ENCODE measurements at regions not wholly inside any gene's neighbourhood (a gene's known extent, or its start where the extent isn't known, plus 50 kb on each side); places are given as distances from the start of the nearest gene placed in this dataset.
"Not testable (repeated sequence)": the region's sequence is repeated elsewhere in the genome, so short reads cannot be mapped to it uniquely, and the experiment has no call there.

DNA sequence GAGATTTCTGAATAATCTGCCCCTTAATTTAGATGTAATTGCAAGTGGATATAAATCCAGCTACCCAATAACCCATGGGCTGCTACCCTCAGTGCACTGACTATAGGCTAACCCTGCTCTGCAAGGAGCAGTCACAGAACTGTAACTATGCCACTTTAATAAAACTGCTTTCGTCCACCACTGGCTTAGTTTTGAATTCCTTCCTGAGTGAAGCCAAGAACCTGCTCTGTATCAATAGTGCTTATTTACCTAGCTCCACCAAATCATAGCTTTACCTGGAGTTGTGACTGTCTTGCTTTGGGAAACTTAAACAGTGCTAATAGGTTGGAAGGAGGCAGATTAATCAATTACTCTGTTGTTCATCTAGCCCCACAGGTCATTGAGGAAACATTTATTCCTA, 1524.4 kb upstream of the SEL1L start:
- intact Hi-C loops (cut with DNase I) = no loop called here
- H3K27me3 ChIP-seq (ENCODE audit: control insufficient read depth, insufficient read depth, low read length) = no peaks in the 10 kb centered on the region
- no peaks in the 10 kb centered on the region for H3K4me1 ChIP-seq (ENCODE audit: control insufficient read depth in 2 of 3, insufficient read depth in 2 of 3, low read depth in 1 of 3, low read length in 3 of 3)
- no peaks in the 10 kb centered on the region for H3K36me3 ChIP-seq (ENCODE audit: control insufficient read depth in 2 of 3, insufficient read depth in 3 of 3, low read length in 3 of 3)
- FAIRE-seq (no peak), DNase-seq (no peak)
- no peaks in the 10 kb centered on the region for H3K9me3 ChIP-seq (ENCODE audit: control insufficient read depth in 2 of 3, insufficient read depth in 1 of 3, low read length in 3 of 3)
- no peak overlapping the region for H3K4me3 ChIP-seq (ENCODE audit: low read length in 3 of 3)
- TF ChIP-seq, protein P1, sequence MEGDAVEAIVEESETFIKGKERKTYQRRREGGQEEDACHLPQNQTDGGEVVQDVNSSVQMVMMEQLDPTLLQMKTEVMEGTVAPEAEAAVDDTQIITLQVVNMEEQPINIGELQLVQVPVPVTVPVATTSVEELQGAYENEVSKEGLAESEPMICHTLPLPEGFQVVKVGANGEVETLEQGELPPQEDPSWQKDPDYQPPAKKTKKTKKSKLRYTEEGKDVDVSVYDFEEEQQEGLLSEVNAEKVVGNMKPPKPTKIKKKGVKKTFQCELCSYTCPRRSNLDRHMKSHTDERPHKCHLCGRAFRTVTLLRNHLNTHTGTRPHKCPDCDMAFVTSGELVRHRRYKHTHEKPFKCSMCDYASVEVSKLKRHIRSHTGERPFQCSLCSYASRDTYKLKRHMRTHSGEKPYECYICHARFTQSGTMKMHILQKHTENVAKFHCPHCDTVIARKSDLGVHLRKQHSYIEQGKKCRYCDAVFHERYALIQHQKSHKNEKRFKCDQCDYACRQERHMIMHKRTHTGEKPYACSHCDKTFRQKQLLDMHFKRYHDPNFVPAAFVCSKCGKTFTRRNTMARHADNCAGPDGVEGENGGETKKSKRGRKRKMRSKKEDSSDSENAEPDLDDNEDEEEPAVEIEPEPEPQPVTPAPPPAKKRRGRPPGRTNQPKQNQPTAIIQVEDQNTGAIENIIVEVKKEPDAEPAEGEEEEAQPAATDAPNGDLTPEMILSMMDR (IDR thresholded peaks at IDR 0.05; ENCODE audit: borderline replicate concordance, extremely low read depth, insufficient read depth) = no peak
- H3K27ac ChIP-seq (ENCODE audit: low read depth in 2 of 2, low read length in 2 of 2) = no peak overlapping the region
- H3K9ac ChIP-seq (ENCODE audit: low read length in 3 of 3) = no peak overlapping the region

DNA sequence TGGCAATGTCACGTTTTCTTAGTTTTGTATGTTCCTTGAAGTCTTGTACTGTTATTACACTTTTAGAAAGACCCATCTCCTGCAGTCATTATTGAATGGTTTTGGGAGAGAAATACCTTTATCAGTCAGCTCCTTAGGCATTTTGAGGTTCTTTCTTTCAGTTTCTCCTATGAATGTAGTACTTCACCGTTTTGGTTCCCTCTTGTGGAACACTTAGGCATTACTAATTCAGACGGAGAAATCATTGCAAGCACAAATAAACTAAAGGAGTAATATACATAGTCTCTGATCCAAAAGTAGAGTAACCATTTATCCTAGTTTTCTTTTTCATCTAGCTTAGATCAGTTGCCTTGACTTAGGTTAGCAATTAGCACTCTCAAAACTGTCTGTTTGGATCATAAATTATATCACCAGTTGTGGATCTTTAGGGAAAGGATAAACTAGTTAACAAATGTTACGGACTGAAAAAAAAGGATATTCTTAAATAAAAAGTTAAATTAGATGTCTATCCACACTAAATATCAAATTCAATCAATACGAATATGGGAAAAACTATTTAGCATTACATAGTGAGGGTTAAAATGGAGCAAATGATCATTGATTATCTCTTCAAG, 1538.3 kb upstream of the SEL1L start:
- Histone ChIP-seq H3K4me1 (ENCODE audit: control insufficient read depth in 2 of 3, insufficient read depth in 2 of 3, low read depth in 1 of 3, low read length in 3 of 3) (no peaks in the 10 kb centered on the region), H3K4me3 (ENCODE audit: low read length in 3 of 3) (no peak overlapping the region), H3K27ac (ENCODE audit: low read depth in 2 of 2, low read length in 2 of 2) (no peak overlapping the region), H3K9ac (ENCODE audit: low read length in 3 of 3) (no peak overlapping the region), H3K27me3 (ENCODE audit: control insufficient read depth, insufficient read depth, low read length) (no peaks in the 10 kb centered on the region), H3K36me3 (ENCODE audit: control insufficient read depth in 2 of 3, insufficient read depth in 3 of 3, low read length in 3 of 3) (no peaks in the 10 kb centered on the region), H3K9me3 (ENCODE audit: control insufficient read depth in 2 of 3, insufficient read depth in 1 of 3, low read length in 3 of 3) (no peaks in the 10 kb centered on the region)
- no peak for FAIRE-seq
- peak in 2 of 5 donors; percentile 15 to 17 for DNase-seq
- TF ChIP-seq, protein P1 (IDR thresholded peaks at IDR 0.05; ENCODE audit: borderline replicate concordance, extremely low read depth, insufficient read depth) = no peak
- intact Hi-C loops (cut with DNase I) = no loop called here

- Histone ChIP-seq H3K9me3 (ENCODE audit: control insufficient read depth in 2 of 3, insufficient read depth in 1 of 3, low read length in 3 of 3) (no peaks in the 10 kb centered on the region), H3K4me1 (ENCODE audit: control insufficient read depth in 2 of 3, insufficient read depth in 2 of 3, low read depth in 1 of 3, low read length in 3 of 3) (no peaks in the 10 kb centered on the region), H3K9ac (ENCODE audit: low read length in 3 of 3) (no peak overlapping the region), H3K4me3 (ENCODE audit: low read length in 3 of 3) (no peak overlapping the region), H3K27me3 (ENCODE audit: control insufficient read depth, insufficient read depth, low read length) (no peaks in the 10 kb centered on the region), H3K27ac (ENCODE audit: low read depth in 2 of 2, low read length in 2 of 2) (no peak overlapping the region), H3K36me3 (ENCODE audit: control insufficient read depth in 2 of 3, insufficient read depth in 3 of 3, low read length in 3 of 3) (no peaks in the 10 kb centered on the region)
- DNase-seq (no peak), FAIRE-seq (no peak)
- TF ChIP-seq, protein P1 (IDR thresholded peaks at IDR 0.05; ENCODE audit: borderline replicate concordance, extremely low read depth, insufficient read depth) = no peak
- intact Hi-C loops (cut with DNase I) = no loop called here
These were observed 1551.5 kb upstream of the SEL1L start for GRCh38 chr14:83085136-83085535.

- Histone ChIP-seq H3K4me3 (ENCODE audit: low read length in 3 of 3) (no peak overlapping the region), H3K27ac (ENCODE audit: low read depth in 2 of 2, low read length in 2 of 2) (no peak overlapping the region), H3K4me1 (ENCODE audit: control insufficient read depth in 2 of 3, insufficient read depth in 2 of 3, low read depth in 1 of 3, low read length in 3 of 3) (no peaks in the 10 kb centered on the region), H3K27me3 (ENCODE audit: control insufficient read depth, insufficient read depth, low read length) (no peaks in the 10 kb centered on the region), H3K9ac (ENCODE audit: low read length in 3 of 3) (no peak overlapping the region), H3K36me3 (ENCODE audit: control insufficient read depth in 2 of 3, insufficient read depth in 3 of 3, low read length in 3 of 3) (no peaks in the 10 kb centered on the region), H3K9me3 (ENCODE audit: control insufficient read depth in 2 of 3, insufficient read depth in 1 of 3, low read length in 3 of 3) (no peaks in the 10 kb centered on the region)
- DNase-seq = no peak
- intact Hi-C loops (cut with DNase I) = no loop called here
- TF ChIP-seq, protein P1 (IDR thresholded peaks at IDR 0.05; ENCODE audit: borderline replicate concordance, extremely low read depth, insufficient read depth) = no peak
- no peak for FAIRE-seq
These were observed 1552.1 kb upstream of the SEL1L start for GRCh38 chr14:83085725-83086124.

- FAIRE-seq; H3K9ac ChIP-seq (ENCODE audit: low read length in 3 of 3); H3K4me3 ChIP-seq (ENCODE audit: low read length in 3 of 3); H3K27me3 ChIP-seq (ENCODE audit: control insufficient read depth, insufficient read depth, low read length); H3K4me1 ChIP-seq (ENCODE audit: control insufficient read depth in 2 of 3, insufficient read depth in 2 of 3, low read depth in 1 of 3, low read length in 3 of 3); H3K9me3 ChIP-seq (ENCODE audit: control insufficient read depth in 2 of 3, insufficient read depth in 1 of 3, low read length in 3 of 3); intact Hi-C loops (cut with DNase I); H3K36me3 ChIP-seq (ENCODE audit: control insufficient read depth in 2 of 3, insufficient read depth in 3 of 3, low read length in 3 of 3); H3K27ac ChIP-seq (ENCODE audit: low read depth in 2 of 2, low read length in 2 of 2): not testable (repeated sequence)
- peak in 4 of 5 donors; percentile 5 to 56 (median 22) for DNase-seq
These were observed 1558.6 kb upstream of the SEL1L start for GRCh38 chr14:83091991-83092956.

All from kidney (tissue), 13 donors.